NCI-H2107 (cell line): ENCODE measurements at regions not wholly inside any gene's neighbourhood (a gene's known extent, or its start where the extent isn't known, plus 50 kb on each side); places are given as distances from the start of the nearest gene placed in this dataset.
A peak's percentile ranks its signal among the peaks of the same experiment; 100 is the strongest.
"Not testable (repeated sequence)": the region's sequence is repeated elsewhere in the genome, so short reads cannot be mapped to it uniquely, and the experiment has no call there.

Source experiments
- DNase-seq: peaks from one replicate; lab custom pipeline; 2025; lab: John Stamatoyannopoulos, UW

GRCh38 chr15:91620229-91620628 lies 233.3 kb upstream of the SLCO3A1 start:
- DNase-seq = no peak

GRCh38 chr15:91622235-91622634 lies 231.3 kb upstream of the SLCO3A1 start:
- no peak for DNase-seq

GRCh38 chr15:91622711-91623342 lies 230.7 kb upstream of the SLCO3A1 start:
- DNase-seq = no peak

GRCh38 chr15:91624353-91624968 lies 229.0 kb upstream of the SLCO3A1 start:
- no peak for DNase-seq

DNA sequence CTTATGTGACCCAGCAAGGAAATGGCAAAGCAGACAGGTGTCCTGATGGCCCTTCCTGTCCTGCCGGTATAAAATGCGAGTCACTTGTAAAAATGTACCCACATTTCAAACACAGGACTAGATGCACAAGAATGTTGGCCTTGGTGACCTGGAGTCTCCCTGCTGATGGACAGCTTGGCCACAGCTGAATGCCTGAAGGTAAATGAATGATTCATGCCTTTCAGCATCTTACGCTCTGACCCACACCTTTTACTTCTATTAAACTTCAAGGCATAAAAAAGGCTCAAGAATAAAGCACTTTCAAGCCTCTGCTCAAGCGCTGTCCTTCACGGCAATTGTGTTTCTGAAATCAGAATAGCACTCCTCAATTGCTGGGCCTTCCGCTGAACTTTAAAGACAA lies 228.0 kb upstream of the SLCO3A1 start:
- DNase-seq = no peak

DNA sequence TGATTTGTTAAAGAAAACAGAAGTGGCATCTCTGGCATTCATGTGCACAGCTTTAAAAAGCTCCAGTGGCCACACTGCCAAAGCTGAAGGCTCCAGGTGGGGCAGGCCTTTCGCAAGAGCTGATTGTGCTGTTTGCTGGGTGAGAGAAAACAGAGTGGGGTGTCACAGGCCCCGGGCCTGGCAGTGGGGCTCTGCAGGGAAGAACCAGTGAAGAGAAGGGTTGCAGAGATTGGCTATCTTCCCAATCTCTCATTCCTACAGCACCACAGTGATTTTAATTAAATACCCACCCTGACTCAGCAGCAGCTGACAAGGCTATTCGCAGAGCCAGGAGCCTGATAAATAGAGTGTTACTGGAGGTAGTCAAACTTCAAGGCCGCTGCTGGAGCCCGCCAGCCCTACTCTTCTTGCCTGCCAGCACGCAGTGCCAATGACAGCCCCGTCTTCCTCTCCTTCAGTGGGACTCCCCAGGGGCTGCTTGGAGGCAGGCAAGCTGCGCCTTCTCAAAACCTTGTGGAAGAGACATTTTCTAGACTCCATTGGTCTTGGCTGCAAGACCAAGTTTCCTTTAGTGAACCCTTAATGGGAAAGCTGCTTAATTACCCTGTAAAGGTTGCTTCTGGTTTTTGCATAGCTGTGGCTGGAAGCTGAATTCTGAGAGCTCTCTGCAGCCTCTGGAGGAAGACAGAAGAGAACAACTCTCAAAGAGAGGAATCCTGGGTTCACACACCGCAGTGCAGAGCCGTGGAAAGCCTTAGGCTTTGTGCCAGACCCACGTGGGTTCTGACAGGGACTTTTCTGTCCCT lies 225.8 kb upstream of the SLCO3A1 start:
- DNase-seq = peak; percentile 29

DNA sequence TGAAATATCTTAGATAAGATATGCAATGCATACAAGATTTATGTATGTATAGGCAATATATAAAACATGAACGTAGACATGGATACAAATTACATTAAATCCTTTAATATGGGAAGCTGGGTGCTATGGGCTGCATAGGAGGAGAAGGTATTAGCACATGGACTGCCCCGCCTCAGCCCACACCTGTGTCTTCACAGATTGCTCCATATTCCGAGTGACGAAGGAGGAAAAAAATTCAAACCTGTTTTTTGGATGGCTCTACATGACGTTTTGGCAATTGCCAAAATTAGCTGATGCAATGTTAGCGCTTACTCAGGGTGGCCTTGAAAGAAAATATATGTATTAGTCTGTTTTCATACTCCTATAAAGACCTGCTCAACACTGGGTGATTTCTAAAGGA lies 223.4 kb upstream of the SLCO3A1 start:
- DNase-seq = no peak

- no peak for DNase-seq
These were observed 221.3 kb upstream of the SLCO3A1 start for GRCh38 chr15:91632176-91632575.

- no peak for DNase-seq
These were observed 220.5 kb upstream of the SLCO3A1 start for GRCh38 chr15:91632981-91633380.

DNA sequence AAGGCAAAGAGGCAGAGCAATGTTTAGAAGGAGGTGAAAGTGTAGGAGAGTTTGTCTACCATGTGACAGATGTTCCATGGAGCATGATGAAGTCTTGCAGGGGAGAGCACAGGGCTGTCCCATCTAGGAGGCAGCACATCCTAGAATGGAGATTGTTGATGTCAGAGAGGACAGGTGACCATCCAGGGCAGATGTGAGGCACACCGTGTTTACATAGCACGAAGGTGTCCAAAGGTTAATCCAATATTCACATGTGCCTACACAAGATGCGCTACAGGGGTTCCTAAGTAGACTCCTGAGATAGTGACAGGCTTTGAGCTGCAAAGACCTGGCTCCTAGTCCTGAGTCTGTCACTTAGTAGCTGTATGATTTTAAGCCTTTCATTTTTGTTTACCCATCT lies 219.3 kb upstream of the SLCO3A1 start:
- DNase-seq = no peak

- DNase-seq = no peak
These were observed 218.4 kb upstream of the SLCO3A1 start for GRCh38 chr15:91635080-91635479.

DNA sequence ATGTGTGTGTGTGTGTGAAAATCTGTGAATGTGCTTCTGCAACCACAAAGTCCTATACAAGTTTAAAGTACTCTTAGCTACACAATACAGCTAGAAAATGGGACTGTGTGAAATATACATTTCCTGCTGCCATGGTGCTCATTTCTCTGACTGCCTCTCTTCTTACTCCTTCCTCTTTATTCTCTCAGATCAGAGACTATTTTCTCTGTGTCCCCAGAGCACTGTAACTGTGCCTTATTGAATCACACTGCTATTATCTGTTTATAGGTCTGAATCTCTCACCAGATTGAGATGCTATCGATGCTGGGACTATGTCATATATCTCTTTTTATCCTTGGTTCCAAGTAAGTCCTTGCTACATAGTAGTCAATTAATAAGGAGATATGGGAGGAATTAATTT lies 217.9 kb upstream of the SLCO3A1 start:
- no peak for DNase-seq

GRCh38 chr15:91649016-91649415 lies 204.5 kb upstream of the SLCO3A1 start:
- DNase-seq = no peak

GRCh38 chr15:91649831-91650321 lies 203.6 kb upstream of the SLCO3A1 start:
- no peak for DNase-seq

DNA sequence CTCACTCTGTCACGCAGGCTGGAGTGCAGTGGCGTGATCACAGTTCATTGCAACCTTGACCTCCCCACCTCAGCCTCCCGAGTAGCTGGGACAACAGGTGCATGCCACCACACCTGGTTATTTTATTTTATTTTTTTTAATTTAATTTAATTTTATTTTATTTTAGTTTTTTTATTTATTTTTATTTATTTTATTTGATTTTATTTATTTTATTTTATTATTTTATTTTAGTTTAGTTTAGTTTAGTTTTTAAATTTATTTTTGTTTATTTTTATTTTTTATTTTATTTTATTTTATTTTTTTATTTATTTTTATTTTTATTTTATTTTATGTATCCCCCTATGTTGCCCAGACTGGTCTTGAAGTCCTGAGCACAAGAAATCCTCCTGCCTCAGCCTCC lies 202.3 kb upstream of the SLCO3A1 start:
- no peak for DNase-seq

DNA sequence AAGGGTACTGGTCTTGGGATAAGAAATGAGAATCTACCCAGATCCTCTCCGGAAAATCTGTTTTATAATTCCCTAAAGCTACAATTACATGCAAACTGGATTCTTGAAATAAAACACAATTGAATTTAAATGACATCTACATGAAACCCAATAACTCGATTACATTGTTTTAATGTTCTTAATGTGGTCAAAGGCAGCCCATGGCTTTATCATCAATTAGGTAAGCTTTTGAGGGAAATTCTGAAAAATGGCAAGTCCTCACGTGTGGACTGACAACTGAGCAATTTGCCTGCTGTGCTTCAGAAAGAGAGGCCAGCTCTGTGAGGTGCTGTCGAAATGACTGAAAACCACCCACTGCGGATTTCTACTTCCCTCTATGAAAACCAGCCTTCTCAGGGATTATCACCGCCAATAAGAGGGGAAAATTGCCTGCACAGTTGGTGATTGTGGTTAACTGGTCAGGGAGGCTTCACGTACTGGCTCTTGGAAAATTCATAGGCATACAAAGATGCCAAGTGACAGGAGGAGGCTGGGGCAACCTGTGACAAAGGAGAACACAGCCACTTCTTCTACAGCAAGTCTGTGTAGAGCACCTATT lies 200.8 kb upstream of the SLCO3A1 start:
- DNase-seq = peak; percentile 2

DNA sequence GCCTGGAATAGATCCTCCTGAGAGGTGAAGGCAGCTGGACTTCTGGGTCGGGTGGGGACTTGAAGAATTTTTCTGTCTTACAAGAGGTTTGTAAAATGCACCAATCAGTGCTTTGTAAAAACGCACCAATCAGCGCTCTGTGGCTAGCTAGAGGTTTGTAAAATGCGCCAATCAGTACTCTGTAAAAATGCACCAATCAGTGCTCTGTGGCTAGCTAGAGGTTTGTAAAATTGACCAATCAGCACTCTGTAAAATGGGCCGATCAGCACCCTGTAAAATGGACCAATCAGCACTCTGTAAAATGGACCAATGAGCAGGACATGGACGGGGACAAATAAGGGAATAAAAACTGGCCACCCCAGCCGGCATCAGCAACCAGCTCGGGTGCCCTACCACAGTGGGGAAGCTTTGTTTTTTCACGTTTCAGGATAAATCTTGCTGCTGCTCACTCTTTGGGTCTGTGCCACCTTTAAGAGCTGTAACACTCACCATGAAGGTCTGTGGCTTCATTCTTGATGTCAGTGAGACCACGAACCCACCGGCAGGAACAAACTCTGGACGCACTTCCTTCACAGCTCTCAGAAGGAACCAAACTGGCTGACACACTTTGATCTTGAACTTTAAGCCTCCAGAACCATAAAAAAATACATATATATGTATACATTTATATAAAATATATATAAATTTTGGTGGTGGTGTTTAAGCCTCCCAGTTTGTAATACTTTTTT lies 197.8 kb upstream of the SLCO3A1 start:
- not testable (repeated sequence) for DNase-seq

- peak; percentile 1 for DNase-seq
These were observed 193.3 kb upstream of the SLCO3A1 start for GRCh38 chr15:91660174-91660649.

DNA sequence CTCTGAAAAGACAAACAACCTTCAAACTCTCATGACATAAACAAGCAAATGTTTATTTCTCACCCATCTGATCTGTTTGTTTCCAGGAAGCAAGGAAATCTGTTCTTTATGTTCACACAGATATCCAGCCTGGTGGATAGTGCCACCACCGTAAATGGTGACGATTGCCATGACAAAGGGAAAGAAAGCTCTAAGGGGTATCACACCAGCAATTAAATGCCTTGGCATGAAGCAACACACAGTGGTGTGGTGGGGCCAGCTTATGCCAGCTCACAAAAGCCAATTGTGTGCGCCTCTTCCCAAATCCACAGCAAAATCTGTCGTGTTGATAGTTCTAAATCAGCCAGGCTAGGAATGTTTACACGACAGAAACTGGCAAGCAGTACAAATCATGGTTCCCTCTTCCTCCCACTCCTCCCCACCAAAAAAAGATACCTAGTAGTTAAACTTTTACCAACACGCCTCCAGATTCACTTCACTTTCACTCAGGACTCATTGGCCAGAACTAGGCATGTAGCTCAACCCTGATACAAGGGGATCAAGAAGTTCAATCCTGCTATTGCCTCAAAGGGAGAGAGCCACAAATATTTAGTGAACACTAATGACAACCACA lies 189.2 kb upstream of the SLCO3A1 start:
- no peak for DNase-seq

DNA sequence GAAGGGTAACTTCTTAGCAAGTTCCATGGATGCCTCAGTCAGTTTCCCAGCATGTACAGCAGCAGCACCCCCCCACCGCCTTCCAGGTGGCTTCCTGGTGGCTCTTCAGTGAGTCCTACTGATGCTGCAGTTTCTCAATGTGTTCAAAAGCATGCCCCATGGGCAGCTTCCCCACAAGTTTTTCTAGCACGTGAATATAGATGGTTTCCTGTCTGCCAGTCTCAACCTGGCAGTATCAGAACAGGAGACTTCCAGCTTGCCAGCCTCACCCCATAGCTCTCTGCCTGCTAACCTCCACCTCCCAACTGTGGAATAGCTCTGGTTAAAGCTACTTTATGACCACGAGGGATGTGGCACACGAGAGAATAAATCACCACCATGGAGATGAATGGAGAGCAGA lies 188.3 kb upstream of the SLCO3A1 start:
- no peak for DNase-seq

DNA sequence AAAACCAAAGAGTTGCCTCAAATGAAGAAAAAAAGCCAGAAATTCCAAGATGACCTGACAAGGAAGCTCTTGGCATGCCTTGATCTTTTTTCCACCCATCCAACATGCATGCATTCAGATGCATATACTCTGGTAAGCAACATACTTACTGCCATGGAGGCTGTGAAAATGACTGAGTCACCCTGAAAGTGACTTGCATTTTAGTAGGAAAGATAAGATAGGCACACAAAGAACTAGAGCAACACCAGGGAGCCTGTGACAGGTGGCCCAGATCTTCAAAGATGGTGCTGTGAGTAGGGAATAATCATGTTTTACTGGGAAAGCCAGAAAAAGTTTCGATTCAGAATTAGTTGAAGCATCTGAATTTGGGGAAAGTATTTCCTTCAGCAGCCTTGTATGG lies 185.1 kb upstream of the SLCO3A1 start:
- no peak for DNase-seq
